ENCODE measurements at regions not wholly inside any gene's neighbourhood (a gene's known extent, or its start where the extent isn't known, plus 50 kb on each side); places are given as distances from the start of the nearest gene placed in this dataset.

DNA sequence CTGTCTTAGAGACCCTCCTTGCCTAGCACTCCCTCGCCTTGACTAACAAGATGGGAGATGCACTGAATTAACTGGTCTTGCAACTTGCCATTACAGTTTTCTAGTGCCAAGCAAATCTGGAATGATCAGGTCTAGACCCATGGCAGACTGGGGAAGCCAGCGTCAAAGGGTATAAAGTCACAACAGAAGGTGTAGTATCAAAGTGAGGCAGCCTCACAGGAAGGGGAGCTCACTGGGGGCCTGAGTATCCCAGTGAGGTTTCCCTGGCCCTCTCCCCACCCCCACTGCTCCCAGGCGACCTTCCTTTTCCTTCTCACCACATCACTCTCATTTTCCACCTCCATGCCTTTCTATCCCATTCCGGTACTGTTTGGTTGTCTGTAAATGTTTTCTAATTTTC lies 83.5 kb upstream of the DOCK9 start:
- DNase-seq (ENCODE audit: low read depth), result no peak
- TF ChIP-seq, protein P1, sequence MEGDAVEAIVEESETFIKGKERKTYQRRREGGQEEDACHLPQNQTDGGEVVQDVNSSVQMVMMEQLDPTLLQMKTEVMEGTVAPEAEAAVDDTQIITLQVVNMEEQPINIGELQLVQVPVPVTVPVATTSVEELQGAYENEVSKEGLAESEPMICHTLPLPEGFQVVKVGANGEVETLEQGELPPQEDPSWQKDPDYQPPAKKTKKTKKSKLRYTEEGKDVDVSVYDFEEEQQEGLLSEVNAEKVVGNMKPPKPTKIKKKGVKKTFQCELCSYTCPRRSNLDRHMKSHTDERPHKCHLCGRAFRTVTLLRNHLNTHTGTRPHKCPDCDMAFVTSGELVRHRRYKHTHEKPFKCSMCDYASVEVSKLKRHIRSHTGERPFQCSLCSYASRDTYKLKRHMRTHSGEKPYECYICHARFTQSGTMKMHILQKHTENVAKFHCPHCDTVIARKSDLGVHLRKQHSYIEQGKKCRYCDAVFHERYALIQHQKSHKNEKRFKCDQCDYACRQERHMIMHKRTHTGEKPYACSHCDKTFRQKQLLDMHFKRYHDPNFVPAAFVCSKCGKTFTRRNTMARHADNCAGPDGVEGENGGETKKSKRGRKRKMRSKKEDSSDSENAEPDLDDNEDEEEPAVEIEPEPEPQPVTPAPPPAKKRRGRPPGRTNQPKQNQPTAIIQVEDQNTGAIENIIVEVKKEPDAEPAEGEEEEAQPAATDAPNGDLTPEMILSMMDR (conservative IDR thresholded peaks at IDR 0.05; ENCODE audit: low read length), result no peak
- no peak overlapping the region for H3K4me3 ChIP-seq (ENCODE audit: low read length)

DNA sequence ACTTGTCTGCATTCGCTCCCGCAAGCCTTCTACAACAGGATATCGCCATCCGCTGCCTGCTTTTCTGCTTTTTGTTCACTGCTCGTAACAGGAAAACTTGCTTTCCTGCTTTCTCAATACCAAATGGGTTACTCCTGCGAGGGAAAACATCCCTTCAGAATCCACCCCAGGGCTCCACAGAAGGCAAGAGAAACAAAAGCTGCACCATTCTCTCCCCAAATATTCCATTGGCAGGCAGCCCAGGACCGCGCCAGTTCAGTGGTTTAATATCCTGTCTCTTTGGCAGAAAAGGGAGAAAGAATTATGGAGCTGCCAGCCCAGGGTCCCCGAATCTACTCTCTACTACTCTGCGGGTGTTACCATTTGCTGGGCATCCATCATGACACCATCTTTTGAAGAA lies 84.7 kb upstream of the DOCK9 start:
- TF ChIP-seq, protein P1 (conservative IDR thresholded peaks at IDR 0.05; ENCODE audit: low read length), result no peak
- no peak overlapping the region for H3K4me3 ChIP-seq (ENCODE audit: low read length)
- DNase-seq (ENCODE audit: low read depth), result peak; percentile 49

DNA sequence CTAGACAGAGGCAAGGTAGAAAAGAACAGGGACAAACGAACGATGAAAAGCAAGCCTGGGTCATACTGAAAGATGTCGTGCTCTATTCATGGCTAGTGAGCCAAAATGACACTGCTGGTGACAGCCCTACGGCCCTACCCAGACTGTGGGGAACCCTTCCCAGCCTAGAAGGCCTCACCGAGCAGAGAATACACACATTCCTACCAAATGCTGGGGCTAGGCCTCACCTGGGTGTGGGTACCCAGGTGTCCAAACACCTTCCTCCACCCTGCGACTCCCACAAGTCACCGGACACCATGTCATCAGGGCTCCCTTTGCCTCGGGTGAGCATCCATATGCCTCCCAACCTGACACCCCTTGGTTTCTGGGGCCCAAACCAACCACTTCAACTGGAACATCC lies 85.3 kb upstream of the DOCK9 start:
- H3K4me3 ChIP-seq (ENCODE audit: low read length), result no peak overlapping the region
- DNase-seq (ENCODE audit: low read depth), result no peak
- TF ChIP-seq, protein P1 (conservative IDR thresholded peaks at IDR 0.05; ENCODE audit: low read length), result no peak

DNA sequence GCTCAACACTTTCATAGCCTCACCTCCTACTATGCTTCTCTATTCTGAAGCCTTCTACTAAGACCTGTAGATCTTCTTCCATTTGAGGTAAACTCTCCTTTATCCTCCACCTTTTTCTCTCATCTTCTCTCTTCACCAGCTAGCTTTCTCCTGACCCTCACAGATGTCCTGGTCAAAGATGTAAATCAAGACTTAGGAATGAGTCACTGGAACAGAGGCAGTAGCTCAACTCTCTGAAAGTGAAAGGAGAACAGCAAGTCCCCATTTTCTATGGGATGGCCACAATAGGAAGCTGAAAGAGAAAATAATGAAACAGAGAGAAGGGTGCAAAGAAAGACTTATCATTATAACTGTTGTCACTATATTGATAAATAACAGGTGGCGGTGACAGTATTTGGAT lies 86.1 kb upstream of the DOCK9 start:
- no peak for DNase-seq (ENCODE audit: low read depth)
- TF ChIP-seq, protein P1 (conservative IDR thresholded peaks at IDR 0.05; ENCODE audit: low read length), result no peak
- H3K4me3 ChIP-seq (ENCODE audit: low read length), result no peak overlapping the region

GRCh38 chr13:99064624-99065234 lies 86.9 kb upstream of the DOCK9 start:
- no peak overlapping the region for H3K4me3 ChIP-seq (ENCODE audit: low read length)
- TF ChIP-seq, protein P1 (conservative IDR thresholded peaks at IDR 0.05; ENCODE audit: low read length), result no peak
- no peak for DNase-seq (ENCODE audit: low read depth)

DNA sequence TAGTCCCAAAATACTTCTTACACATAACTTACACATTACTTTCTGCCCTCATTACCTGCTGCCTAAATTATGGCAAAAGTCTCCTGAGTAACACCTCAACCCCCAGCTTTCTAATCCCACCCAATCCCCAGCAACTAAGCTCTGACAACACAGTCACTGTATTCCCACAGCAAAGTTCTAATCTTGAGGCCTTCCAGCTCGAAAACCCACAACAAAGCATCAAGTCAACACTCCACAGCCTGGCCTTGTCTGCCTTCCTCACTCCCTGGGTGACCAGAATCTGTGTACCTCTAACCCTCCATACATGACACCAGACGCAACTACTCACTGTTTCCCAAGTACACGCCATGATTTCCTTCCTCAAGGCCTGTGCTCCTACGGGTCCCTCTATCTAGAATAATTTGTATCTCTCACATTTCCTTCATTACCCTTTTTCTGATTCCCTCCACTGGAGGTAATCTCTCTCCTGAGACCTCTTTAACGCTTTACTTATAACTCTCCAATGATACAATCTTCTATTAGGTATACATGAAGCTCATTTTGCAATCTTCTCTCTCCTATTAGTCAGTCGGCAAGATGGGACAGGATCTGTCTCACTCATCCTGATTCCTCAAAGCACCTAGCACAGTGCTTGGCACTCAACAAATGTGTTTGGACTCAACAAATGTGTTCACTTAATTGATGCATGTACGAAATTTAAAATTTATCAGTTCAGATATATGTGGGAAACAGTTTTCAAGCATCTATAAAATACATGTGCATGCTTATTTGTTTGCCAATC lies 87.6 kb upstream of the DOCK9 start:
- TF ChIP-seq, protein P1 (conservative IDR thresholded peaks at IDR 0.05; ENCODE audit: low read length), result no peak
- no peak overlapping the region for H3K4me3 ChIP-seq (ENCODE audit: low read length)
- no peak for DNase-seq (ENCODE audit: low read depth)

DNA sequence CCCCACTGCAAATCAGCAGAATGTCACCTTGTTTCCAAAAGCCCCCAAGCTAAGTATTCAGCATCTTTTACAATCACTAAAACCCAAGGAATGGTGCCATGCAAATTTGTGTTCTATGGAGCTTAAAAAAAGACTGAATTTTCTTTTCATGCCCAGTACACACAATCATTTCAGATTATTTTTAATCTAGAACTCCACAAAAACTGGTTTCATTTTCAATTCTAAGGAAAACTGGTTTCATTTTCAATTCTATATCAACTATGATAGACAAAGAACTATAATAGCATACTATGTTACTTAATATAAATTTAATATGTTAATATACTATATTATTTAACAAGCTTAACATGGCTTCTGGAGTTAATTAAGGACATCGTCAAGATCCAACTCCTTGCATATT lies 88.4 kb upstream of the DOCK9 start:
- no peak for DNase-seq (ENCODE audit: low read depth)
- no peak overlapping the region for H3K4me3 ChIP-seq (ENCODE audit: low read length)
- TF ChIP-seq, protein P1 (conservative IDR thresholded peaks at IDR 0.05; ENCODE audit: low read length), result no peak

Measured in AG10803 (cell line).